ENCODE measurements at regions not wholly inside any gene's neighbourhood (a gene's known extent, or its start where the extent isn't known, plus 50 kb on each side); places are given as distances from the start of the nearest gene placed in this dataset.

- TF ChIP-seq EZH2 (IDR thresholded peaks at IDR 0.05; ENCODE audit: borderline replicate concordance, control insufficient read depth, low read depth, low read length) (no peak), POLR2A (IDR thresholded peaks at IDR 0.05; ENCODE audit: low read depth, low read length) (no peak), PKNOX1 (IDR thresholded peaks at IDR 0.05) (no peak), SREBF1 (IDR thresholded peaks at IDR 0.05; ENCODE audit: low read length) (no peak), NR2F1 (conservative IDR thresholded peaks at IDR 0.05) (no peak), EP300 (IDR thresholded peaks at IDR 0.05; ENCODE audit: borderline replicate concordance in 1 of 2, control insufficient read depth in 1 of 2, low read depth in 2 of 2, low read length in 2 of 2) (no peak), BCLAF1 (IDR thresholded peaks at IDR 0.05) (no peak), SP1 (IDR thresholded peaks at IDR 0.05; ENCODE audit: low read depth, low read length) (no peak), BMI1 (IDR thresholded peaks at IDR 0.05; ENCODE audit: borderline replicate concordance) (no peak), ZNF274 (IDR thresholded peaks at IDR 0.05; ENCODE audit: insufficient read depth, insufficient read length) (no peak), BHLHE40 (IDR thresholded peaks at IDR 0.05; ENCODE audit: borderline replicate concordance in 1 of 2, low read depth in 2 of 2, low read length in 1 of 2) (no peak)
- TF ChIP-seq, protein P1, sequence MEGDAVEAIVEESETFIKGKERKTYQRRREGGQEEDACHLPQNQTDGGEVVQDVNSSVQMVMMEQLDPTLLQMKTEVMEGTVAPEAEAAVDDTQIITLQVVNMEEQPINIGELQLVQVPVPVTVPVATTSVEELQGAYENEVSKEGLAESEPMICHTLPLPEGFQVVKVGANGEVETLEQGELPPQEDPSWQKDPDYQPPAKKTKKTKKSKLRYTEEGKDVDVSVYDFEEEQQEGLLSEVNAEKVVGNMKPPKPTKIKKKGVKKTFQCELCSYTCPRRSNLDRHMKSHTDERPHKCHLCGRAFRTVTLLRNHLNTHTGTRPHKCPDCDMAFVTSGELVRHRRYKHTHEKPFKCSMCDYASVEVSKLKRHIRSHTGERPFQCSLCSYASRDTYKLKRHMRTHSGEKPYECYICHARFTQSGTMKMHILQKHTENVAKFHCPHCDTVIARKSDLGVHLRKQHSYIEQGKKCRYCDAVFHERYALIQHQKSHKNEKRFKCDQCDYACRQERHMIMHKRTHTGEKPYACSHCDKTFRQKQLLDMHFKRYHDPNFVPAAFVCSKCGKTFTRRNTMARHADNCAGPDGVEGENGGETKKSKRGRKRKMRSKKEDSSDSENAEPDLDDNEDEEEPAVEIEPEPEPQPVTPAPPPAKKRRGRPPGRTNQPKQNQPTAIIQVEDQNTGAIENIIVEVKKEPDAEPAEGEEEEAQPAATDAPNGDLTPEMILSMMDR (IDR thresholded peaks at IDR 0.05 in 2 of 3, conservative IDR thresholded peaks at IDR 0.05 in 1 of 3; ENCODE audit: control insufficient read depth in 2 of 3, extremely low read depth in 1 of 3, insufficient read depth in 1 of 3, low read depth in 3 of 3, low read length in 3 of 3) = no peak
- TF ChIP-seq, protein P2, sequence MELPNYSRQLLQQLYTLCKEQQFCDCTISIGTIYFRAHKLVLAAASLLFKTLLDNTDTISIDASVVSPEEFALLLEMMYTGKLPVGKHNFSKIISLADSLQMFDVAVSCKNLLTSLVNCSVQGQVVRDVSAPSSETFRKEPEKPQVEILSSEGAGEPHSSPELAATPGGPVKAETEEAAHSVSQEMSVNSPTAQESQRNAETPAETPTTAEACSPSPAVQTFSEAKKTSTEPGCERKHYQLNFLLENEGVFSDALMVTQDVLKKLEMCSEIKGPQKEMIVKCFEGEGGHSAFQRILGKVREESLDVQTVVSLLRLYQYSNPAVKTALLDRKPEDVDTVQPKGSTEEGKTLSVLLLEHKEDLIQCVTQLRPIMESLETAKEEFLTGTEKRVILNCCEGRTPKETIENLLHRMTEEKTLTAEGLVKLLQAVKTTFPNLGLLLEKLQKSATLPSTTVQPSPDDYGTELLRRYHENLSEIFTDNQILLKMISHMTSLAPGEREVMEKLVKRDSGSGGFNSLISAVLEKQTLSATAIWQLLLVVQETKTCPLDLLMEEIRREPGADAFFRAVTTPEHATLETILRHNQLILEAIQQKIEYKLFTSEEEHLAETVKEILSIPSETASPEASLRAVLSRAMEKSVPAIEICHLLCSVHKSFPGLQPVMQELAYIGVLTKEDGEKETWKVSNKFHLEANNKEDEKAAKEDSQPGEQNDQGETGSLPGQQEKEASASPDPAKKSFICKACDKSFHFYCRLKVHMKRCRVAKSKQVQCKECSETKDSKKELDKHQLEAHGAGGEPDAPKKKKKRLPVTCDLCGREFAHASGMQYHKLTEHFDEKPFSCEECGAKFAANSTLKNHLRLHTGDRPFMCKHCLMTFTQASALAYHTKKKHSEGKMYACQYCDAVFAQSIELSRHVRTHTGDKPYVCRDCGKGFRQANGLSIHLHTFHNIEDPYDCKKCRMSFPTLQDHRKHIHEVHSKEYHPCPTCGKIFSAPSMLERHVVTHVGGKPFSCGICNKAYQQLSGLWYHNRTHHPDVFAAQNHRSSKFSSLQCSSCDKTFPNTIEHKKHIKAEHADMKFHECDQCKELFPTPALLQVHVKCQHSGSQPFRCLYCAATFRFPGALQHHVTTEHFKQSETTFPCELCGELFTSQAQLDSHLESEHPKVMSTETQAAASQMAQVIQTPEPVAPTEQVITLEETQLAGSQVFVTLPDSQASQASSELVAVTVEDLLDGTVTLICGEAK (IDR thresholded peaks at IDR 0.05; ENCODE audit: borderline replicate concordance) = no peak
Observed at GRCh38 chr11:12602421-12602820, 71.8 kb upstream of the TEAD1 start.
